Fibroblast of peridontal ligament (primary cell): ENCODE measurements at regions not wholly inside any gene's neighbourhood (a gene's known extent, or its start where the extent isn't known, plus 50 kb on each side); places are given as distances from the start of the nearest gene placed in this dataset.
A peak's percentile ranks its signal among the peaks of the same experiment; 100 is the strongest.
"Not testable (repeated sequence)": the region's sequence is repeated elsewhere in the genome, so short reads cannot be mapped to it uniquely, and the experiment has no call there.

ENCODE experiments used
- DNase-seq: peaks from one replicate; pipeline ENCODE4 v3.0.0-alpha.2; 2010; ENCODE audit errors: extremely low read depth

DNA sequence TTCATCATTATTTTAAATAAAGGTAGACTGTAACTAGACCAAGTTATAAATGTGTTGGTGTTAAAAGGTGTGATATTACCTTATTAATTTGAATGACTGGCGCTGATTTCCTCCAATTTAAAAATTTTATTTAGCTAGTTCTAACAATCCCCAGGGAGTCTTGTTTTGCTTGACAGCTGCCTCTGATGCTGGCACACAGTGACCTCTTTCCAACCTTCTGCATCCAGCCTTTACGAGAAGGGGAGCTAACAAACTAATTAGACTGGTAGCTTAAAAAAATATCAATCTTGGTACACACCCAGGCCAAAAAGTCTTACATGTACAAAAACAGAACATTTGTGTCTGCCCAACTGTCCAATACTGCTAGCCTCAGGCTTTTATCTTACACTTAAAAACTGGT is 51.8 kb upstream of the ENPEP start:
- DNase-seq: no peak

DNA sequence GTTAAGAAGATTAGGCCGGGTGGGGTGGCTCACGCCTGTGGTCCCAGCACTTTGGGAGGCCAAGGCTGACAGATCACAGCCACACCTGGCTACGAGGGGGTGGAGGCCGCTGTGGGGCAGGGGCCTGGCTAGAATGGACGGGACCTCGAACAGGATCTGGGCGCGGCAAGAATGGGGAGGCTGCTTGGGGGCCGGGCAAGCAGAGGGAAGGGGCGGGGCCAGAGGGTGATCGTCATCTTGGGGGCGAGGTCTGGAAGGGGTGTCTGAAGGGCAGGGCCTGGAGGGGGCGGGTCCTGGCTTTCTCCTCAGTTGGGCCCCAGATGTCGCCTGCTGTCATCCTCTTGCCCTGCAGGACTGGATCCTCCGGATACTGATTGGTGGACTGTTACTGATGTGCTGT is 57.3 kb upstream of the ENPEP start:
- DNase-seq: no peak

DNA sequence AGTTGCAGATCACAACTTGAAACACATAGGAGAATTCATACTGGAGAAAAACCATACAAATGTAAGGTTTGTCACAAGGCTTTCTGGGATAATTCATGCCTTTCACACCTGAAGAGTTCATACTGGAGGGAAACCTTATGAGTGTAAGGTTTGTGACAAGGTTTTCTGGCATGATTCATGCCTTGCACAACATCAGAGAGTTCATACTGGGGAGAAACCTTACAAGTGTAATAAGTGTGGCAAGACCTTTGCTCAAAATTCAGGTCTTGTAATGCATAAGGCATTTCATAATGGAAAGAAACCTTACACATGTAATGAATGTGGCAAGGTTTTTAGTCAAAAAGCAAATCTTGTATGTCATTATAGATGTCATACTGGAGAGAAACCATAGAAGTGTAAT is 58.8 kb upstream of the ENPEP start:
- DNase-seq: no peak

DNA sequence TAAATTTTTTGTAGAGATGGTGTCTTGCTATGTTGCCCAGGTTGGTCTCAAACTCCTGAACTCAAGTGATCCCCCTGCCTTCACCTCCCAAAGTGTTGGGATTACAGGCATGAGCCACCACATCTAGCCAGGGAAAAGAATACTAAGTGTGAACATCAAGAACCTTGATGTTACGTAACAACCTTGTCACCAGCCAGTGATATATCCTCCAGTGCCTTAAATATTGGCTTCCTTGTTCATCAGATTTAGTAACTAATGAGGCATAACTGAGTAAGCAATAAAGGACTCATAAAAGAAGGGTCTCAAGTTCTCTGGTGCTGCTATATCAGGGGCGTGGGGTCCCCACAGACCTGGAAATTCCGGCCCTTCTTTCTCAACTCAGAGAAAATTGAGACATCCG is 60.5 kb upstream of the ENPEP start:
- no peak for DNase-seq

DNA sequence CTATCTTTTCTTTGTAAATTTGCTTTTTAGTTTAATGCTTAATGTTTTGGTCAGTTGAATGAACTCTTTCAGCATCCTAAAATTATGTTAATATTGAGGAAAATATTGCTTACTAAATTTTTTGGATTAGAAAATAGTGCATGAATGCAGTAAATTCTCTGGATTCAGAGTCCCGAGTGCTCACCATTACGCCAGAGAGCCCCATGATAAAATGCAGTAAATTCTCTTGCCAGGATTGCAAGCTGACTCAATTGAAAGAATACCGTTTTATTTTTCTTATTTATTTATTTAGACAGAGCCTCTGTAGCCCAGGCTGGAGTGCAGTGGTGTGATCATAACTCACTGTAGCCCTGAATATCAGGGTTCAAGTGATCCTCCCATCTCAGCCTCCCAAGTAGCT is 60.9 kb upstream of the ENPEP start:
- DNase-seq: no peak

DNA sequence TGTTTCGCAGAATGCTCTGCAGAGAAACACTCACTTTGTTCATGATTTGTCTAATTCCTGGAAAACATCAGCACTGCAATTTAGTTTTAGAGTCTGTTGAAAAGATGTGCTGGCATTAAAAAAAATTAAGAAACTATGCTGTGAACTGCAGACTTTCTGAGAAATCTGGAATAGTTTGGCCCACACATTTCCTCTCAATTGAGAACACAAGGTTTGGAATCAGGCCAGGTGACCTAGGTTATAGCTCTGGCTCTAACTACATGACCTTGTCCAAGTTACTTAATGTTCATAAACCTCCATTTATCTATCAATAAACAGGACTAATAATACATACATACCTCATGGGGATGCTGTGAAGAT is 61.4 kb upstream of the ENPEP start:
- no peak for DNase-seq

DNA sequence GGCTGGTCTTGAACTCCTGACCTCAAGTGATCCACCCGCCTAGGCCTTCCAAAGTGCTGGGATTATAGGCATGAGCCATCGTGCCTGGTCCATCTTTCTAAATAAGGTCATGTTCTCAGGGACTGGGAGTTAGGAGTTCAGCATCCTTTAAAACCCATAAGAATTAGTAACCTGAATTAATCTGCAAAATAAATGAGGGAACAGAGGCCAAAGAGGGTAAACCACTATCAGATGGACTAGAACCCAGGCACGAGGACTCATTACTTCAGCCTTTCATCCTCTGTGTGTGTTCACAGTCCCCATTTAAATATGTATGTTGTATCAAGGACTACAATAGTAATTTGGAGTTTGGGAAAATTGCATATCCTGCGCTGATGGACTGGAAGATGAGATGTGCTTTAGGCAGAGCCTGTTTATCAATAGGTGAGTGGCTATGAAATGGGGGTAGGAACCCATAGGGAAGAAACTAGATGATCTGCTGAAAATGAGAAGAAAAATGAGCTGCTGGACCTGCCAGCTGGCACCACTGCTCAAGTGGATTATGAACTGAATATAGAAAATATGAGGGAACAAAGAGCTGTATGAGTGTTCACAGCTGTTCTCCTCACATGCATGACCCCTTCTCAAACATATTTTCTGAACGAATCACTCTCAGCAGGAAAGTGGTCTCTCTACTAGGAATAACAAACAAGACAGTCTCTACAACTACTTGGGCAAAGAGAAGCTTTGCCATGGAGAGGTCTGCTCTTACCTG is 62.0 kb upstream of the ENPEP start:
- peak; percentile 2 for DNase-seq

DNA sequence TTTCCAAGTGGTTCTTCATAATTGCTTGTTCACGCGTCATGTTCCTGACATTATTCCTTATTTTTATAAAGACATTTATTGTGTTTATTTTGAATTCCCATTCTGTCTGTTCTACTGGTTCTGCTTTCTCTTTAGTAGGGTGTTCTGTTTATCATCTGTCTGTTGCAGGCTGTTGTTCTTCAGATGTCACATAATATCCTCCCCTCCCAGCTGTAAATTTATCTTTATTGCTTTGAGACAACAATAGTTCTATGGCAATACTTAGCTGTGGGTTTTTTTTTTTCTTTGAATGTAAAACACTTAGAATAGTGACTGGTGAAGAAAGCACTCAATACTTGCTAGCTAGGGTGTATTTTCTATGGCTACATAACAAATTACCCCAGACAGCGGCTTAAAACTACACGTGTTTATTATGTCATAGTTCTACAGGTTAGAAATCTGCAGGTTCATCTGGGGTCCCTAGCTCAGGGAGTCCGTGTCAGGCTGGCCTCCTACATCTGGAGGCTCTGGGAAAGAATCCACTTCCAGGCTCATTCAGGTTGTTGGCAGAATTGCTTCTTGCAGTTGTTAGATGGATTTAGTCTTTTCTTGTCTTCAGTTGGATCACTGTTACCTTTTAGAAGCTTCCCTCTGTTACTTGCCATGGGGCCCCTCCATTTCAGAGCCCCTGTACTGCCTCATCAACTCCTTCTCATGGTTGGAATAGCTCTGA is 63.4 kb upstream of the ENPEP start:
- no peak for DNase-seq

DNA sequence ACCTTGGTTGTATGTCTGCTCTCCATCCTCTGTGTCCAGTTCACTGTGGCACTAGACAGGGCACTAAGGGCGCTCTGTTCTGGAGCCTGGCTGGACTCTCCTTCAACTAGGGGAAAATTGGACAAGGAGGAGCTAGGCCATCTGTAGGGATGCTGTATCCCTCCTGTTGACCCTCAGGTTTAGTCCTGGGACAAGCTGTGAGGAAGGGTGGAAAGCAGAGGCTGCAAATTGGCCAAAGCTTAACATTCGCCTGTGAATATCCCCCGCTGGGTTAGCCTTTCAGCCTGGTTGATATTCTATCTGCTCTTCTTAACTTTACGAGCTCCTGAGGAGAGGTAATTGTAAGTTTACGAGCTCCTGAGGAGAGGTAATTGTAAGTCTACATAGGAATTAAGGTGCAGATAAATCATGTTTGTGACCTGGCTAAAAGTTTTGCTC is 64.4 kb upstream of the ENPEP start:
- no peak for DNase-seq

DNA sequence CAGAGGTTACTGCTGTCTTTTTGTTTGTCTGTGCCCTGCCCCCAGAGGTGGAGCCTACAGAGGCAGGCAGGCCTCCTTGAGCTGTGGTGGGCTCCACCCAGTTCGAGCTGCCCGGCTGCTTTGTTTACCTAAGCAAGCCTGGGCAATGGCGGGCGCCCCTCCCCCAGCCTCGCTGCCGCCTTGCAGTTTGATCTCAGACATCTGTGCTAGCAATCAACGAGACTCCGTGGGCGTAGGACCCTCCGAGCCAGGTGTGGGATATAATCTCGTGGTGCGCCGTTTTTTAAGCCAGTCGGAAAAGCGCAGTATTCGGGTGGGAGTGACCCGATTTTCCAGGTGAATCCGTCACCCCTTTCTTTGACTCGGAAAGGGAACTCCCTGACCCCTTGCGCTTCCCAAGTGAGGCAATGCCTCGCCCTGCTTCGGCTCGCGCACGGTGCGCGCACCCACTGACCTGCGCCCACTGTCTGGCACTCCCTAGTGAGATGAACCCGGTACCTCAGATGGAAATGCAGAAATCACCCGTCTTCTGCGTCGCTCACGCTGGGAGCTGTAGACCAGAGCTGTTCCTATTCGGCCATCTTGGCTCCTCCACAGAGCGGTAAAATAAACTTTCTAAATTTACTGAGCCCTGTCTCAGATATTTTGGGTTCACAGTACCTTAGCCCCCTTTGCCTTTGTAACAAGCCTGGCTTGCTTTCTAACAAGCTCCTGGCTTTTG is 64.9 kb upstream of the ENPEP start:
- DNase-seq: not testable (repeated sequence)

DNA sequence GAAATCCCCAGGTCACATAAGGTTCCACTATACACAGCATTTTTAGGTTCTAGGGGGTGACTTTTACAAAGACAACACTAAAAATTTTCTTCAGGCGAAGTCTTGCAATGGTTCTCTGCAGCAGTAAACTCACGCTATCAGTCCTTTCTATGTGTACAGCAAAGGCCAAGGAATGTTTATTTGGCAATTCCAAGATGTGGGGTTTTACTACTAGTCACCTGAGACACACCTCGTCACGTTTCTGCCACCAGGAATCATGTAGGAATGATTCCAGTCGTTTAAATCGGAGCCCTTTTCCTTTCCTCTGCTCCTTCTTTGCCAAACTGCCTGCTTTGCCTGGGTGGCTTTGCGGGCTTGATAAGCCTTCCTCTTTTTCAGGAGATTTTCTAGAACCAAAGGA is 75.9 kb upstream of the ENPEP start:
- DNase-seq: no peak

DNA sequence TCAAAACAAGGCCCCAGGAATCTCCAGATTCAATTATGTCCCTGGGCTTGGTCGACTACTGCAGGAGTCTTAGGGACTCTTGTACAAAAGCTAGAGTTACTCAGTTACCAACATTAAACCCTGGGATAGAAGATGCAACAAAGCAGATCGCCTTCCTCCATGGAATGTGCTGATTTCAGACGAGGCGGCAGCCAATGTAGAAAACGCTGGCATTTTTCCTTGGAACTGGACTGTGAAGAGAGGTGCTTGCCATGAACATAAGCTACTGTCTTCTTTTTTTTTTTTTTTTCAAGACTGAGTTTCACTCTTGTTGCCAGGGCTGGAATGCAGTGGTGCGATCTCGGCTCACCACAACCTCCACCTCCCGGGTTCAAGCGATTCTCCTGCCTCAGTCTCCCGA is 76.9 kb upstream of the ENPEP start:
- DNase-seq: not testable (repeated sequence)

DNA sequence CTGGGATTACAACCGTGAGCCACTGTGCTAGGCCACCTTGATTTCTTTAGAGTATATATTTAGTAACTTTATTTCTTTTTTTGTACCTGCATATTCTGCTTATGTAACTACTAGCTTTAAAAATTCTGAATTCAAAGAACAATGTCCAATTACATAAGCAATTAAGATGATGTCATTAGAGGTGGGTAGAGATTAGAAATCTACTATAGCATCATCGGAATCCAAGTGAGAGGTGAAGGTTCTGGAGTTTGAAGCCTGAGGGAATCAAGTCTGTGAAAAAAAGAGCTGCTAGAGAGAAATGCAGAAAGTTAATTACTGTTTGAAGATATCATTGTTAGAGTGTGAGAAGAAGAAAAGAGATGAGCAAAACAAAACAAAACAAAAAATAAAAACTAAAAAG is 79.0 kb upstream of the ENPEP start:
- DNase-seq: no peak

DNA sequence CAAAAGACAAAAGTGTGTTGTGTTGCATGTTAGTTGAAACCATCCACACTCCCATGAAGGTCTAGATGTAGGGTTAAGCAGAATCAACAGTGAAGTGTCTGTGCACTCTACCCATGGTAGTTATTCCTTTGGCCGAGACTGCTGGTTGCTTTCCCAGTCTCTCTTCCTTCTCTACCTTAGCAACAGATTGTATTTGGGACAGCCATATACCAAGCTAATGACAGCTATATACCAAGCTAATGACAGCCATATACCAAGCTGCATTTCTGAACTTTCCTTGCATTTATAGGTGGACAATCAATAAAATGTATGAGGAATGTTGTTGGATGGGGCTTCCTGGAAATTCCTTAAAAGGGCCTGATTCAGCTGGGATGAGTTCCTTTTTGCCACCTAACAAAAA is 80.5 kb upstream of the ENPEP start:
- no peak for DNase-seq

DNA sequence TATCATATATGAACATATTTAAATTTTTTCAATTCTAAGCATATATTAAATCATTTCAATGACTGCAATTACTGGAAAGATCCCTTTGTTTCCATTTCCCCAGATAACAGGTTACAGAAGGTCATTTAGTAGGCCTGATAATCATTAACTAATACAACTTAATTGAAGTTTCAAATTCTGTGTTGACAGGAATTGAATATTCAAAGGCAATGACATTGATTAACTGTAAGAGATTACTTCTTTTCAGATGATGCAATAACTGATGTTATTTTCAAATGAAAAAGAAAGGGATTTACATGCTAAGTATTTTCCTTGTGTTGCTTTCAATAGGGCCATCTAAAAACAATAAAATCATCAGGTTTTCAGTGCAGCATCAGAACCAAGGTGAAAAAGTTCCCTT is 81.1 kb upstream of the ENPEP start:
- DNase-seq: no peak

DNA sequence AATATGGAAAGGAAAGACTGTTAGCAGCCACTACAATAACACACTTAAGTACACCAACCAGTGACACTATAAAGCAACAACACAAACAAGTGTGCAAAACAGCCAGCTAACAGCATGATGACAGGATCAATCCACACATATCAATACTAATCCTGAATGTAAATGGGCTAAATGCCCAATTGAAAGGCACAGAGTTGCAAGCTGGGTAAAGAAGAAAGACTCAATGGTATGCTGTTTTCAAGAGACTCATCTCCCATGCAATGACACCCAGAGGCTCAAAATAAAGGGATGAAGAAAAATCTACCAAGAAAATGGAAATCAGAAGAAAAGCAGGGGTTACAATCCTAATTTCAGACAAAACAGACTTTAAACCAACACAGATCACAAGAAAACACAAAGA is 94.2 kb upstream of the ENPEP start:
- no peak for DNase-seq

DNA sequence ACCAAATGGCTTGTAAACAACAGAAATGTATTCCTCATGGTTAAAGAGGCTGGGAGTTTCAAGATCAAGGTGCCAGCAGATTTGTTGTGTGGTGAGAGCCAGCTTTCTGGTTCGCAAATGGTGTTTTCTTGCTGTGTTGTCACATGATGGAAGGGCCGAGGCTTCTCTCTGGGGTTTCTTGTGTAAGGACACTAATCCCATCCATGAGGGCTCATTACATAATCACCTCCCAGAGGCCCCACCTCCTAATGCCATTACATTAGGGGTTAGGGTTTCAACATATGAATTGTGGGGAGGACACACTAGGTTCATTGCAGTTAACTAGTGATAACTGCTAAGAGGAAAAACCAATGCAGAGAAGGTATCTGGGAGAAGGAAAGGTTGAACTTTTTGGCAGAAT is 103.5 kb upstream of the ENPEP start:
- DNase-seq: no peak

DNA sequence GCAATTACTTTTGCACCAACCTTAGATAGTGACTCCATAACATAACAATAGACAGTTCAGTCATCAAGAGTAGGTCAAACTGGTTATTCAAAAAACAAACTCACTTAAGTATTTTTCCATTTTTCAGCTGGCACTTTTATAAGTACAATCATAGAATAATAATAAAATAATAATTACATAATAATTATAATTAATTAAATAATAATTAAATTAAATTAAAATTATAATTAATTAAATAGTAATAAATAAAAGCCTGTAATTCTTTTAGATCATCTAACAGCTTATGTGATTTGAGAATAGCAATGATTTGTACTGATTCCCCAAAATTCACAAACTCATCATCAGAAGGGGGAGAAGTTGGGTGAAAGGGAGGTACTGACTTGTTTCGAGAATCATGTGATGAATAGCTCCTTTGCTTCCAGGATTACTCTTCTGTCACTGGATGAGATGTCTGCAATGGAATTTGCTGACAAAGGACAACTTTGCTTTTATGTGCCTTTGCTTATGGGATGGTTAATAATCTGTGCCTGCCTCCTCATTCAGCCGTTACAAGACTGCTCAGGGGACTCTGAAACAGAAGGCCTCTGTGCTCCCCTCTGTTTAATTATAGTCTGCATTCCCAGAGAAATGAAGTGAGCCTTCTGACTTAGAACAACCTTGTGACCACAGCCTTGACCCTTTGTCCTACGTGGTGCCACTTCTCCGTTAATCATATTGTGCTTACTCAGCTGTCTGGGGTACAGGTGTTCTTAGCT is 104.8 kb upstream of the ENPEP start:
- no peak for DNase-seq

DNA sequence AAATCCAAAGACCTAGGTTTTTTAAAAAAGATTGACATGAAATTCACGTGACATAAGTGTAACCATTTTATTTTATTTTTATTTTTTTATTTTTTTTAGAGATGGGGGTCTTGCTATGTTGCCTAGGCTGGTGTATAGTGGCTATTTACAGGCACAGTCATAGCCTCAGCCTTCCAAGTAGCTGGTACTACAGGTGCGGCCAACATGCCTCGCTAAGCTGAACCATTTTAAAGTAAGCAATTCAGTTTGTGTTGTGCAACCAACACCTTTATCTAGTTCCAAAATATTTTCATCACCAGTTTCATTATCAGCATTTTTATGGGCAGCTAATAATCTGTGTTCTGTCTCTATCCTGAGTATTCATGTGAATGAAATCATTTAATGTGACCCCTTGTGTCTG is 107.5 kb upstream of the ENPEP start:
- no peak for DNase-seq

DNA sequence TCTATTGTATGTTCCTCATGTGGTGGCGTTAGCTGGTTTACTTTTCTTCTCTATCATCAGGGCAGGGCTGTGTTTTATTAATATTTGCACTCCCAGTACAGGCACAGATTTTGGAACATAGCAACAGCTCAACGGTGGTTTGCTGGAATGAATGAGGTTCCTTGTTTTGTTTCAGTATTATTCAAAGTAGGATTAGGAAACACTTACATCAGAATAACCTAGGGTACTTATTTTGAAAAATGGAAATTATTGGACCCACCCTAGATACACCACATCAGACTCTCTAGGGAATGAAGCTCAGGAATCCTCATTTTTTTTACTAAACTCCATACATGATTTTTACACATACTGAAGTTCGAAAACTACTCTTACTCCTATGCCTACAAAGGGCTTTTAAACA is 108.8 kb upstream of the ENPEP start:
- DNase-seq: no peak

DNA sequence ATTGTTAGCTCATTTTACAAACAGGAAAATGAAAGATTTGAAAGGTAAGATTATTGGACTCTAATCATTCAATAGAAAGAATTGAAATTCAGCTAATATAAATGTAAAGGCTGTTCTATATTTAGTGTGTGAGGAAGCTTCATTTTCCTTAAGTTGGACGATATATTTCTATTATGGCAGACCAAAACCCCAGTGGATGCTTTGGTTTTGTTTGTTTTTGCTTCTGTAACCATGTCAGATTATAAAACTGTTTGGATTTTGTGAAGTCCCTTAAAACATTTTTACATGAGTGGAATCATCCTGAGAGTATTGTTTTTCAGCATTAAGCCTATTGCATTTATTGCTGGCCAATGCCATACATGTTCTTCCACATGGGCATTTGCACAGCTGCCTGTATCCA is 110.2 kb upstream of the ENPEP start:
- DNase-seq: no peak

DNA sequence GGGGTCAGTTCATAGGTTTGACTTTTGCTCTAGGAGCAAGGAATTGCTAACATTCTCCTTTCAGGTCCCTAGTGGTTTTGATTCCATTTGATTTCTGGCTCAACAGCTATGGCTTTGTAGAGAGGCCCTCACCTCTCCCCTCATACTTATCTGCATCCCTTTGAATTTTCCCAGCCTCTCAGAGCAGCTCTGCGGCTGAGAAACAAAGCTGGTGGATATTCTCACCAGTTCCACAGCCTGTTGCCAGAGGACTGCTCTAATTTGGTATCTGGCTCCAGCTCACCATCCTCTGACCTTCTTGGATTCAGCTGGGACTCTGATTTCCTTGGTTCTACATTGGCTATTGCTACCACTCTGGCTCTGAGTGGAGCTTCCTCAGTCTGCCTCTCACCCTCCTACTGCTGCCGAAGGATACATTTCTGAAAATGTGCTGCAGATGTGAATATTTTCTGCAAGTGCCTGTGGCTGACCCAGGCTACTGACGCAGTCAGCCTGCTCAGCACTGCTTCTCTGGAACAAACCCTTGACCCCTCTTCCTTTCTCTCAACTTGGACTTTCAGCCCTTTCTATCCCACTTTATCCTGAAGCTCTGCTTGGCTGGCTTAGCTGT is 110.9 kb upstream of the ENPEP start:
- DNase-seq: peak; percentile 44
